ENCODE measurements at regions not wholly inside any gene's neighbourhood (a gene's known extent, or its start where the extent isn't known, plus 50 kb on each side); places are given as distances from the start of the nearest gene placed in this dataset.

DNA sequence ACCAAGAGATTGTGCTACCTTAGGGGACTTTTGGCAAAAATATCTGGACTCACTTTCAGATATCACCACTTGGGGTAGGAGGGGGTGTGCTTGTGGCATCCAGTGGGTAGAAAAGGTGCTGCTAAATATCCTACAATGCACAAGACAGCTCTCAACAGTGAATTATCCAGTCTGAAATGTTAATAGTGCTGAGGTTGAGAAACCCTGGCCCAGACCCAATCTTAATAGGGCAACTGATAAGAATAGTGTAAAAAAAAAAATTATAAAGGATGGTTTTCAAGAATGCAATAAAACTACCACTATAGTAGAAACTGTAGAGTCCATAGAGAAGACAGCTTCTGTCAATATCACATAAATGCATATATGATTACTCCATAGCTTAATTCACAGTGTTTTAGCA lies 185.5 kb downstream of the ZNF330 start:
- no peaks in the 10 kb centered on the region for H4K20me1 ChIP-seq (replicated peaks; ENCODE audit: control insufficient read depth, extremely low read depth, insufficient read depth, low read length)
- H3K4me1 ChIP-seq (ENCODE audit: control insufficient read depth, extremely low read depth, insufficient read depth, low read length) = no peaks in the 10 kb centered on the region
- no peaks in the 10 kb centered on the region for H3K27me3 ChIP-seq (ENCODE audit: control insufficient read depth in 2 of 2, insufficient read depth in 2 of 2, low read length in 2 of 2)
- H3K4me3 ChIP-seq (replicated peaks in 1 of 3; ENCODE audit: insufficient read depth in 1 of 3, low read depth in 1 of 3, low read length in 3 of 3) = no peak overlapping the region
- H3K9me1 ChIP-seq (replicated peaks; ENCODE audit: control insufficient read depth, extremely low read depth, insufficient read depth, low read length) = no peaks in the 10 kb centered on the region
- FAIRE-seq (no peak), DNase-seq (ENCODE audit: low read depth, low spot score) (no peak)
- no peak overlapping the region for H2AFZ ChIP-seq (ENCODE audit: low read depth, low read length)
- H3K27ac ChIP-seq (ENCODE audit: insufficient read depth, low read depth, low read length) = no peak overlapping the region
- intact Hi-C loops (cut with micrococcal nuclease) (no loop called here), dilution Hi-C loops (cut with MboI; ENCODE audit: extremely low pct_ligation_motif_present, low sequenced_read_pairs) (no loop called here)
- no peaks in the 10 kb centered on the region for H3K36me3 ChIP-seq (ENCODE audit: control insufficient read depth in 2 of 2, extremely low read depth in 1 of 2, insufficient read depth in 2 of 2, low read length in 2 of 2)
- no peaks in the 10 kb centered on the region for H3K9me3 ChIP-seq (replicated peaks; ENCODE audit: control insufficient read depth, insufficient read depth, low read length)
- no TSS peak for BruUV-seq (replicated peaks)
- H3K9ac ChIP-seq (replicated peaks; ENCODE audit: extremely low read depth, insufficient read depth, low read length) = no peak overlapping the region
- no peak overlapping the region for H3K4me2 ChIP-seq (ENCODE audit: insufficient read depth, low read length)
- H3K79me2 ChIP-seq (ENCODE audit: control insufficient read depth, insufficient read depth, low read length) = no peaks in the 10 kb centered on the region
- TF ChIP-seq, protein P1, sequence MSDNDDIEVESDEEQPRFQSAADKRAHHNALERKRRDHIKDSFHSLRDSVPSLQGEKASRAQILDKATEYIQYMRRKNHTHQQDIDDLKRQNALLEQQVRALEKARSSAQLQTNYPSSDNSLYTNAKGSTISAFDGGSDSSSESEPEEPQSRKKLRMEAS (IDR thresholded peaks at IDR 0.05; ENCODE audit: insufficient read depth, insufficient read length) = no peak
- TF ChIP-seq MYC (IDR thresholded peaks at IDR 0.05; ENCODE audit: low read depth, low read length) (no peak), GATA2 (IDR thresholded peaks at IDR 0.05; ENCODE audit: insufficient read depth, insufficient read length, low read depth, low read length) (no peak), POLR2AphosphoS5 (IDR thresholded peaks at IDR 0.05; ENCODE audit: insufficient read depth, low read depth, low read length) (no peak), FOS (IDR thresholded peaks at IDR 0.05; ENCODE audit: borderline replicate concordance, insufficient read depth, low read length) (no peak), POLR2A (IDR thresholded peaks at IDR 0.05; ENCODE audit: low read depth, low read length) (no peak), JUN (IDR thresholded peaks at IDR 0.05; ENCODE audit: borderline replicate concordance, insufficient read depth, insufficient read length, low read depth) (no peak), EZH2 (IDR thresholded peaks at IDR 0.05; ENCODE audit: borderline replicate concordance, low read depth, low read length, severe bottlenecking) (no peak)
- TF ChIP-seq, protein P2, sequence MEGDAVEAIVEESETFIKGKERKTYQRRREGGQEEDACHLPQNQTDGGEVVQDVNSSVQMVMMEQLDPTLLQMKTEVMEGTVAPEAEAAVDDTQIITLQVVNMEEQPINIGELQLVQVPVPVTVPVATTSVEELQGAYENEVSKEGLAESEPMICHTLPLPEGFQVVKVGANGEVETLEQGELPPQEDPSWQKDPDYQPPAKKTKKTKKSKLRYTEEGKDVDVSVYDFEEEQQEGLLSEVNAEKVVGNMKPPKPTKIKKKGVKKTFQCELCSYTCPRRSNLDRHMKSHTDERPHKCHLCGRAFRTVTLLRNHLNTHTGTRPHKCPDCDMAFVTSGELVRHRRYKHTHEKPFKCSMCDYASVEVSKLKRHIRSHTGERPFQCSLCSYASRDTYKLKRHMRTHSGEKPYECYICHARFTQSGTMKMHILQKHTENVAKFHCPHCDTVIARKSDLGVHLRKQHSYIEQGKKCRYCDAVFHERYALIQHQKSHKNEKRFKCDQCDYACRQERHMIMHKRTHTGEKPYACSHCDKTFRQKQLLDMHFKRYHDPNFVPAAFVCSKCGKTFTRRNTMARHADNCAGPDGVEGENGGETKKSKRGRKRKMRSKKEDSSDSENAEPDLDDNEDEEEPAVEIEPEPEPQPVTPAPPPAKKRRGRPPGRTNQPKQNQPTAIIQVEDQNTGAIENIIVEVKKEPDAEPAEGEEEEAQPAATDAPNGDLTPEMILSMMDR (IDR thresholded peaks at IDR 0.05; ENCODE audit: extremely low read depth in 1 of 2, insufficient read depth in 1 of 2, low read depth in 1 of 2, low read length in 2 of 2) = no peak
- POLR2A ChIA-PET = no interaction called here
- CTCF ChIA-PET = interaction anchor here (2.1 kb wide), 1 partner anchor 10 kb away, joined by 8 read pairs; no protein-coding TSS in a partner anchor
